ENCODE measurements at regions not wholly inside any gene's neighbourhood (a gene's known extent, or its start where the extent isn't known, plus 50 kb on each side); places are given as distances from the start of the nearest gene placed in this dataset.

- Mint-ChIP-seq H3K4me1 (no peaks in the 10 kb centered on the region), H3K27me3 (no peaks in the 10 kb centered on the region), H3K9me3 (peaks cover 0 to 2% (median 0%) of the 10 kb centered on the region in 9 donors), H3K36me3 (no peaks in the 10 kb centered on the region), H3K27ac (no peak overlapping the region), H3K4me3 (no peak overlapping the region)
- ATAC-seq, result no peak
- POLR2A ChIA-PET, result no interaction called here
- no peak for DNase-seq
Measured at GRCh38 chr4:124768596-124769365, 56.2 kb upstream of the ANKRD50 start.

GRCh38 chr4:124762956-124763355 lies 50.4 kb upstream of the ANKRD50 start:
- ATAC-seq (no peak), DNase-seq (no peak)
- Mint-ChIP-seq H3K4me1 (no peaks in the 10 kb centered on the region), H3K27ac (no peak overlapping the region), H3K36me3 (no peaks in the 10 kb centered on the region), H3K9me3 (no peaks in the 10 kb centered on the region), H3K4me3 (no peak overlapping the region), H3K27me3 (peaks cover 0 to 1% (median 0%) of the 10 kb centered on the region in 5 donors)
- POLR2A ChIA-PET, result no interaction called here
